Testis (tissue), 2 donors: ENCODE measurements at regions not wholly inside any gene's neighbourhood (a gene's known extent, or its start where the extent isn't known, plus 50 kb on each side); places are given as distances from the start of the nearest gene placed in this dataset.

Experiments used
- DNase-seq: peaks from one replicate; pipeline ENCODE4 v3.0.0-alpha.2; 2019
- H3K27ac ChIP-seq, 2 donors: fragments of 200-600 bp; sonication (generic); one replicate each; pipeline ENCODE4 v1.5.1; 2019
- H3K27me3 ChIP-seq: fragments of 200-600 bp; sonication (generic); one replicate; pipeline ENCODE4 v1.5.1; 2019
- H3K36me3 ChIP-seq: fragments of 200-600 bp; sonication (generic); one replicate; pipeline ENCODE4 v1.5.1; 2017; ENCODE audit warnings: low read depth; ENCODE audit errors: missing control alignments
- H3K4me1 ChIP-seq: fragments of 200-600 bp; sonication (generic); one replicate; pipeline ENCODE4 v1.5.1; 2019
- H3K4me3 ChIP-seq, 2 donors: fragments of 200-600 bp; sonication (generic); one replicate each; pipeline ENCODE4 v1.5.1; 2017 to 2019
- H3K9me3 ChIP-seq: fragments of 200-600 bp; sonication (generic); one replicate; pipeline ENCODE4 v1.5.1; 2017
- POLR2A ChIP-seq: fragments of 450-650 bp; IDR thresholded peaks from one replicate; pipeline ENCODE4 v1.6.1; 2017; ENCODE audit warnings: antibody characterized with exemption, mild to moderate bottlenecking, moderate library complexity
- WGBS, 2 donors: methylation state at CpG; one replicate each; pipeline ENCODE4 v1.1.5; 2018; 5-methylcytosine and 5-hydroxymethylcytosine counted together
- intact Hi-C: fragments of 100-400 bp; cut with DNase I; formaldehyde crosslinking; loops from one replicate; pipeline ENCODE4 v1.15.1; 2023; ENCODE audit warnings: low total_unique reads
- TF ChIP-seq, protein P1 (sequence below), 3 experiments: fragments of 450-650 bp in 2 of 3; fragments of 200-600 bp in 1 of 3; sonication (generic) in 1 of 3; IDR thresholded peaks; one replicate each; pipeline ENCODE4 v1.5.1; 2016 to 2019; ENCODE audit warnings: antibody characterized with exemption in 3 of 3, mild to moderate bottlenecking in 2 of 3, moderate library complexity in 1 of 3

GRCh38 chr1:95427525-95427924 lies 193.5 kb downstream of the RWDD3 start:
- Histone ChIP-seq H3K27ac (no peak overlapping the region), H3K4me1 (no peaks in the 10 kb centered on the region), H3K36me3 (no peaks in the 10 kb centered on the region), H3K9me3 (no peaks in the 10 kb centered on the region), H3K27me3 (no peaks in the 10 kb centered on the region), H3K4me3 (no peak overlapping the region)
- TF ChIP-seq POLR2A = no peak
- TF ChIP-seq, protein P1, sequence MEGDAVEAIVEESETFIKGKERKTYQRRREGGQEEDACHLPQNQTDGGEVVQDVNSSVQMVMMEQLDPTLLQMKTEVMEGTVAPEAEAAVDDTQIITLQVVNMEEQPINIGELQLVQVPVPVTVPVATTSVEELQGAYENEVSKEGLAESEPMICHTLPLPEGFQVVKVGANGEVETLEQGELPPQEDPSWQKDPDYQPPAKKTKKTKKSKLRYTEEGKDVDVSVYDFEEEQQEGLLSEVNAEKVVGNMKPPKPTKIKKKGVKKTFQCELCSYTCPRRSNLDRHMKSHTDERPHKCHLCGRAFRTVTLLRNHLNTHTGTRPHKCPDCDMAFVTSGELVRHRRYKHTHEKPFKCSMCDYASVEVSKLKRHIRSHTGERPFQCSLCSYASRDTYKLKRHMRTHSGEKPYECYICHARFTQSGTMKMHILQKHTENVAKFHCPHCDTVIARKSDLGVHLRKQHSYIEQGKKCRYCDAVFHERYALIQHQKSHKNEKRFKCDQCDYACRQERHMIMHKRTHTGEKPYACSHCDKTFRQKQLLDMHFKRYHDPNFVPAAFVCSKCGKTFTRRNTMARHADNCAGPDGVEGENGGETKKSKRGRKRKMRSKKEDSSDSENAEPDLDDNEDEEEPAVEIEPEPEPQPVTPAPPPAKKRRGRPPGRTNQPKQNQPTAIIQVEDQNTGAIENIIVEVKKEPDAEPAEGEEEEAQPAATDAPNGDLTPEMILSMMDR (IDR thresholded peaks at IDR 0.05) = no peak
- intact Hi-C loops = no loop called here
- no peak for DNase-seq

DNA sequence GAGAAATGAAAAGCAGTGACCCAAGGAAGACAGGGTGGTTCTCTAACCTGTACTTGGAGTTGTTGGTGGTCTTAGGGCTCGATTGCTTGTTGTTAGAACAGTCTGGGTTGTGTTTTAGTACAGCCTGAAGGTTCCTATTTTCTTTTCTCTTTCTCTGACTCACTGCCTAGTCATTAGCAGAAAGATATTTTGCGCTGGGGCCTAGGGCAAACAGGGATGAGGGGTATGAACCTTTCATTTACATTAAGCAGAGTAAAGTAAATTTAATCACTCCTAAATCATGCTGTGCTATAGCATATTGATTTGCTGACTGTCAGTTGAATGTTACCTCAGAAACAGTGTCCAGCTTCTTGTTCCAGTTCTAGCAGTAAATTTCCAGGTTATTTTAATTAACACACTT lies 197.2 kb downstream of the RWDD3 start:
- DNase-seq = no peak
- intact Hi-C loops = no loop called here
- no peaks in the 10 kb centered on the region for H3K9me3 ChIP-seq
- no peaks in the 10 kb centered on the region for H3K27me3 ChIP-seq
- WGBS, 2 donors = 77 to 82% methylated on average over 2 of the region's 2 CpGs
- no peak overlapping the region for H3K27ac ChIP-seq
- H3K4me1 ChIP-seq = no peaks in the 10 kb centered on the region
- H3K4me3 ChIP-seq = no peak overlapping the region
- TF ChIP-seq, protein P1 (IDR thresholded peaks at IDR 0.05) = no peak
- no peak for TF ChIP-seq POLR2A
- no peaks in the 10 kb centered on the region for H3K36me3 ChIP-seq

DNA sequence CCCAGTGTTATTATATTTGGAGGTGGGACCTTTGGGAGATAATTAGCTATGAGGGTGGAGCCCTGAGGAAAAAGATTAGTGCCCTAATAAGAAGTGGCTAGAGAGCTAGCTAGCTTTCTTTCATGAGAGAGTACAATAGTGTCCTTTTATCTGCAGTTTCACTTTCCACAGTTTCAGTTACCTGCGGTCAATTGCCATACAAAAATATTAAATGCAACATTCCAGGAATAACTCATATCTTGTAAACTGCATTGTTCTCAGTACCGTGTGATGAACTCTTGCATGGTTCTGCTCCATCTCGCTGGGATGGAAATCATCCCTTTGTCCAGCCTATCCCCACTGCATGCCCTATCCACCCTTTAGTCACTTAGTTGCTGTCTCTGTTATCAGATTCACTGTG lies 201.6 kb downstream of the RWDD3 start:
- no peaks in the 10 kb centered on the region for H3K36me3 ChIP-seq
- H3K27ac ChIP-seq = no peak overlapping the region
- H3K4me3 ChIP-seq = no peak overlapping the region
- intact Hi-C loops = no loop called here
- TF ChIP-seq, protein P1 (IDR thresholded peaks at IDR 0.05) = no peak
- TF ChIP-seq POLR2A = no peak
- no peaks in the 10 kb centered on the region for H3K9me3 ChIP-seq
- no peak for DNase-seq
- WGBS, 2 donors = 88% methylated on average over 3 of the region's 3 CpGs
- H3K27me3 ChIP-seq = no peaks in the 10 kb centered on the region
- H3K4me1 ChIP-seq = no peaks in the 10 kb centered on the region

DNA sequence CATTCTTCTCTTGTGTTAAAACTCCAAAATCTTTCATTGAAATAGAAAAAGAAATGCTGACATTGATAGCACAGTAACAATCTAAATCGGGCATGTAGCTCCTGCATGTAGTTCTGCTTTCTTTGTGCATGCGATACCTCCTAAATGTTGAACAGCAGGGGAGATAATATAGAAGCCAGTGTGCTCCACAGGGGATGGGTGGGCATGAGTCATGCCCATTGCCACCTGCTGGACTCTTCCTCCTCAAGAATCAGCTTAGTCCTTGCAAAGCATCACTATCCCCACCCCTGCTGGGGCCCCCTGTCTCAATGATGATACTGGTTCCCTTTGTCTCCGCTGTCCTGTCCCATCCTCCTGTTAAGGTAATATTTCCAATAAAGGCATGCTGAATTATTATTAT lies 203.0 kb downstream of the RWDD3 start:
- H3K27me3 ChIP-seq = no peaks in the 10 kb centered on the region
- no peaks in the 10 kb centered on the region for H3K4me1 ChIP-seq
- TF ChIP-seq POLR2A = no peak
- TF ChIP-seq, protein P1 (IDR thresholded peaks at IDR 0.05) = no peak
- intact Hi-C loops = no loop called here
- H3K36me3 ChIP-seq = no peaks in the 10 kb centered on the region
- WGBS, 2 donors = 65 to 67% methylated on average over 3 of the region's 3 CpGs
- no peak overlapping the region for H3K4me3 ChIP-seq
- no peak overlapping the region for H3K27ac ChIP-seq
- no peaks in the 10 kb centered on the region for H3K9me3 ChIP-seq
- DNase-seq = no peak

DNA sequence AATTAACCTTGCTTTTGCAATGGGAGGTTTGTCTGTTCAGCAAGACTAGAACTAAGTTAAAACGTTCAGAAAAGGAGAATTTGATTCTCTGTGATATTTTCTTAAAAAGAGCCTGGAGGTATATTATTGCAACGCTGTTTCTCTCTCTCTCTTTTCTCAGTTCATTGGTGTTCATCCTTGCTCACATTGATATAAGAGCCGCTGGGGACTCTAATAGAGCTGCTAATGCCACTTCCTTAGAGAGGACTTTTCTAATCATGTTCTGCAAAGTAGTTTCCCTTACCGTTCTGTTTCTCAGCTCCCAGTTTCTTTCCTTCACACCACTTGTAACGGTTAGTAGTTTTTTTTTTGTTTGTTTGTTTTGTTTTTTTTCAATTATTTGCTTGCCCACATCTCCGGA lies 203.8 kb downstream of the RWDD3 start:
- intact Hi-C loops = no loop called here
- no peaks in the 10 kb centered on the region for H3K36me3 ChIP-seq
- 44 to 50% methylated on average over 6 of the region's 6 CpGs for WGBS, 2 donors
- no peaks in the 10 kb centered on the region for H3K4me1 ChIP-seq
- H3K9me3 ChIP-seq = no peaks in the 10 kb centered on the region
- H3K27me3 ChIP-seq = no peaks in the 10 kb centered on the region
- no peak for DNase-seq
- TF ChIP-seq, protein P1 (IDR thresholded peaks at IDR 0.05) = no peak
- TF ChIP-seq POLR2A = no peak
- H3K27ac ChIP-seq = no peak overlapping the region
- H3K4me3 ChIP-seq = no peak overlapping the region
